Liver (tissue), 8 donors: ENCODE measurements at regions not wholly inside any gene's neighbourhood (a gene's known extent, or its start where the extent isn't known, plus 50 kb on each side); places are given as distances from the start of the nearest gene placed in this dataset.

ENCODE experiments used
- DNase-seq: peaks from one replicate; pipeline ENCODE4 v3.0.0-alpha.2; 2017; ENCODE audit warnings: low spot score
- H3K27ac ChIP-seq, 2 donors: one replicate each; pipeline ENCODE4 v1.7.0; 2013; ENCODE audit warnings: inconsistent platforms in 2 of 2, low read length in 2 of 2, control low read depth in 1 of 2, low read depth in 1 of 2, mild to moderate bottlenecking in 1 of 2
- H3K27me3 ChIP-seq, 4 donors: one replicate each; pipeline versions ENCODE4 v1.6.1 to v1.7.0; 2013; ENCODE audit warnings: low read length in 3 of 4, inconsistent platforms in 1 of 4, mild to moderate bottlenecking in 1 of 4, moderate library complexity in 1 of 4; ENCODE audit not compliant: control insufficient read depth in 4 of 4, insufficient read depth in 4 of 4
- H3K36me3 ChIP-seq, 4 donors: one replicate each; pipeline versions ENCODE4 v1.6.1 to v1.7.0; 2013; ENCODE audit warnings: low read length in 3 of 4, mild to moderate bottlenecking in 3 of 4, low read depth in 1 of 4, moderate library complexity in 1 of 4; ENCODE audit not compliant: control insufficient read depth in 4 of 4, insufficient read depth in 3 of 4
- H3K4me1 ChIP-seq, 4 donors: one replicate each; pipeline versions ENCODE4 v1.6.1 to v1.7.0; 2013; ENCODE audit warnings: low read length in 3 of 4, mild to moderate bottlenecking in 3 of 4, moderate library complexity in 1 of 4; ENCODE audit not compliant: control insufficient read depth in 4 of 4, insufficient read depth in 4 of 4
- H3K4me3 ChIP-seq, 3 donors: one replicate each; pipeline versions ENCODE4 v1.6.1 to v1.7.0; 2013; ENCODE audit warnings: low read length in 3 of 3, control low read depth in 1 of 3, low read depth in 1 of 3, mild to moderate bottlenecking in 1 of 3
- H3K9ac ChIP-seq, 2 donors: one replicate each; pipeline ENCODE4 v1.7.0; 2013; ENCODE audit warnings: low read length in 2 of 2, mild to moderate bottlenecking in 2 of 2, moderate library complexity in 2 of 2, control low read depth in 1 of 2, low read depth in 1 of 2
- H3K9me3 ChIP-seq, 4 donors: one replicate each; pipeline versions ENCODE4 v1.6.1 to v1.7.0; 2013; ENCODE audit warnings: low read length in 3 of 4; ENCODE audit not compliant: control insufficient read depth in 4 of 4
- ATF3 ChIP-seq: IDR thresholded peaks from 2 replicates; pipeline ENCODE4 v1.6.1; 2016; ENCODE audit warnings: antibody characterized with exemption
- CTCF ChIP-seq: fragments of 150-350 bp; IDR thresholded peaks from 2 replicates; pipeline ENCODE4 v1.5.1; 2017; ENCODE audit warnings: improper control_type of control experiment, low read depth, low read length; ENCODE audit not compliant: missing input control
- EGR1 ChIP-seq, 2 donors: IDR thresholded peaks; 2 replicates each; pipeline ENCODE4 v1.6.1; 2016 to 2018; ENCODE audit warnings: antibody characterized with exemption in 2 of 2, low read depth in 2 of 2
- FOXA1 ChIP-seq: IDR thresholded peaks from 2 replicates; pipeline ENCODE4 v1.6.1; 2016; ENCODE audit warnings: antibody characterized with exemption
- FOXA2 ChIP-seq: IDR thresholded peaks from 2 replicates; pipeline ENCODE4 v1.6.1; 2016; ENCODE audit warnings: antibody characterized with exemption
- GABPA ChIP-seq, 2 donors: IDR thresholded peaks in 1 of 2; conservative IDR thresholded peaks in 1 of 2; 2 replicates each; pipeline ENCODE4 v1.6.1; 2016; ENCODE audit warnings: antibody characterized with exemption in 2 of 2, mild to moderate bottlenecking in 1 of 2, moderate library complexity in 1 of 2
- HNF4A ChIP-seq, 2 donors: conservative IDR thresholded peaks; 2 replicates each; pipeline ENCODE4 v1.6.1; 2016; ENCODE audit warnings: antibody characterized with exemption in 2 of 2, mild to moderate bottlenecking in 2 of 2
- HNF4G ChIP-seq: IDR thresholded peaks from 2 replicates; pipeline ENCODE4 v1.6.1; 2016; ENCODE audit warnings: antibody characterized with exemption
- JUND ChIP-seq, 2 donors: IDR thresholded peaks; 2 replicates each; pipeline ENCODE4 v1.6.1; 2016; ENCODE audit warnings: antibody characterized with exemption in 2 of 2
- MAX ChIP-seq: IDR thresholded peaks from 2 replicates; pipeline ENCODE4 v1.6.1; 2016; ENCODE audit warnings: antibody characterized with exemption
- NR2F2 ChIP-seq: IDR thresholded peaks from 2 replicates; pipeline ENCODE4 v1.6.1; 2016; ENCODE audit warnings: antibody characterized with exemption
- RAD21 ChIP-seq, 2 donors: IDR thresholded peaks; 2 replicates each; pipeline ENCODE4 v1.6.1; 2016; ENCODE audit warnings: antibody characterized with exemption in 2 of 2, mild to moderate bottlenecking in 2 of 2
- REST ChIP-seq: IDR thresholded peaks from 2 replicates; pipeline ENCODE4 v1.6.1; 2016; ENCODE audit warnings: antibody characterized with exemption, mild to moderate bottlenecking
- RXRA ChIP-seq, 2 donors: IDR thresholded peaks; 2 replicates each; pipeline ENCODE4 v1.6.1; 2017 to 2018; ENCODE audit warnings: antibody characterized with exemption in 2 of 2, mild to moderate bottlenecking in 1 of 2
- SP1 ChIP-seq: IDR thresholded peaks from 2 replicates; pipeline ENCODE4 v1.6.1; 2018; ENCODE audit warnings: antibody characterized with exemption, mild to moderate bottlenecking
- TAF1 ChIP-seq: conservative IDR thresholded peaks from 2 replicates; pipeline ENCODE4 v1.6.1; 2016; ENCODE audit warnings: antibody characterized with exemption, mild to moderate bottlenecking
- YY1 ChIP-seq: IDR thresholded peaks from 2 replicates; pipeline ENCODE4 v1.6.1; 2016; ENCODE audit warnings: antibody characterized with exemption, mild to moderate bottlenecking
- ZBTB33 ChIP-seq: IDR thresholded peaks from 2 replicates; pipeline ENCODE4 v1.6.1; 2016; ENCODE audit warnings: antibody characterized with exemption
- WGBS: extraction: QIAGEN DNeasy Blood & Tissue Kit; methylation state at CpG from one replicate; pipeline ENCODE4 v1.1.7; 2013; 5-methylcytosine and 5-hydroxymethylcytosine counted together
- donor health status: healthy.
- donor health status: healthy.
- donor health status: healthy.
- donor health status: healthy.
- donor health status: healthy.

GRCh38 chr9:36479101-36479500 is 79.0 kb upstream of the RNF38 start:
- no peaks in the 10 kb centered on the region for H3K36me3 ChIP-seq
- H3K4me3 ChIP-seq: no peak overlapping the region
- H3K27ac ChIP-seq: no peak overlapping the region
- no peaks in the 10 kb centered on the region for H3K9me3 ChIP-seq
- TF ChIP-seq FOXA2: no peak
- TF ChIP-seq YY1: no peak
- TF ChIP-seq HNF4G: no peak
- no peak for TF ChIP-seq MAX
- no peak for TF ChIP-seq EGR1 (IDR thresholded peaks at IDR 0.05; ENCODE audit: low read depth in 2 of 2)
- no peak for TF ChIP-seq ATF3
- TF ChIP-seq FOXA1: no peak
- TF ChIP-seq SP1: no peak
- no peak for TF ChIP-seq TAF1
- TF ChIP-seq GABPA (IDR thresholded peaks at IDR 0.05 in 1 of 2, conservative IDR thresholded peaks at IDR 0.05 in 1 of 2): no peak
- no peak for TF ChIP-seq NR2F2
- TF ChIP-seq JUND (IDR thresholded peaks at IDR 0.05): no peak
- no peak for TF ChIP-seq CTCF
- no peak for TF ChIP-seq RAD21 (IDR thresholded peaks at IDR 0.05)
- TF ChIP-seq RXRA (IDR thresholded peaks at IDR 0.05): no peak
- no peak for TF ChIP-seq ZBTB33
- TF ChIP-seq REST: no peak
- TF ChIP-seq HNF4A (conservative IDR thresholded peaks at IDR 0.05): no peak
- no peak overlapping the region for H3K9ac ChIP-seq
- peaks cover 0 to 2% (median 0%) of the 10 kb centered on the region in 4 donors for H3K4me1 ChIP-seq
- WGBS: 81% methylated on average over 4 of the region's 4 CpGs
- H3K27me3 ChIP-seq: no peaks in the 10 kb centered on the region
- DNase-seq: no peak
